HG03060 (cell line): ENCODE measurements at regions not wholly inside any gene's neighbourhood (a gene's known extent, or its start where the extent isn't known, plus 50 kb on each side); places are given as distances from the start of the nearest gene placed in this dataset.
"Not testable (repeated sequence)": the region's sequence is repeated elsewhere in the genome, so short reads cannot be mapped to it uniquely, and the experiment has no call there.

Experiments
- ATAC-seq: cut with Tn5 transposase; IDR thresholded peaks from one replicate; pipeline ENCODE4 v1.9.1; 2021; ENCODE audit warnings: low read depth, moderate number of reproducible peaks; ENCODE audit not compliant: unreplicated experiment

GRCh38 chr10:18866852-18867251, 181.7 kb upstream of the MALRD1 start:
- no peak for ATAC-seq

- ATAC-seq = no peak
Measured at GRCh38 chr10:18868919-18869318, 179.7 kb upstream of the MALRD1 start.

GRCh38 chr10:18875477-18875876, 173.1 kb upstream of the MALRD1 start:
- no peak for ATAC-seq

GRCh38 chr10:18879284-18879683, 169.3 kb upstream of the MALRD1 start:
- no peak for ATAC-seq

GRCh38 chr10:18880530-18880929, 168.1 kb upstream of the MALRD1 start:
- no peak for ATAC-seq

- no peak for ATAC-seq
Measured at GRCh38 chr10:18886102-18886501, 162.5 kb upstream of the MALRD1 start.

- ATAC-seq = no peak
Measured at GRCh38 chr10:18906636-18907035, 142.0 kb upstream of the MALRD1 start.

GRCh38 chr10:18917431-18917830, 131.2 kb upstream of the MALRD1 start:
- not testable (repeated sequence) for ATAC-seq

GRCh38 chr10:18918532-18918931, 130.1 kb upstream of the MALRD1 start:
- no peak for ATAC-seq

- no peak for ATAC-seq
Measured at GRCh38 chr10:18949391-18949790, 99.2 kb upstream of the MALRD1 start.

GRCh38 chr10:18951072-18951823, 97.4 kb upstream of the MALRD1 start:
- not testable (repeated sequence) for ATAC-seq

GRCh38 chr10:18955061-18955460, 93.5 kb upstream of the MALRD1 start:
- ATAC-seq = no peak

- no peak for ATAC-seq
Measured at GRCh38 chr10:18959369-18959768, 89.2 kb upstream of the MALRD1 start.

GRCh38 chr10:18960466-18961079, 88.0 kb upstream of the MALRD1 start:
- no peak for ATAC-seq

GRCh38 chr10:18968159-18968558, 80.4 kb upstream of the MALRD1 start:
- ATAC-seq = no peak

GRCh38 chr10:18976696-18977251, 71.8 kb upstream of the MALRD1 start:
- ATAC-seq = no peak

GRCh38 chr10:18980089-18980629, 68.4 kb upstream of the MALRD1 start:
- no peak for ATAC-seq

- no peak for ATAC-seq
Measured at GRCh38 chr10:18984531-18984930, 64.1 kb upstream of the MALRD1 start.

- ATAC-seq = no peak
Measured at GRCh38 chr10:18988338-18988737, 60.3 kb upstream of the MALRD1 start.
